Muscle layer of colon (tissue), 2 donors: ENCODE measurements at regions not wholly inside any gene's neighbourhood (a gene's known extent, or its start where the extent isn't known, plus 50 kb on each side); places are given as distances from the start of the nearest gene placed in this dataset.
"Not testable (repeated sequence)": the region's sequence is repeated elsewhere in the genome, so short reads cannot be mapped to it uniquely, and the experiment has no call there.

Experiments used
- H3K27ac ChIP-seq: one replicate; pipeline ENCODE4 v1.7.0; 2013; ENCODE audit warnings: low read depth, mild to moderate bottlenecking, low read length, moderate library complexity
- H3K27me3 ChIP-seq, 2 donors: one replicate each; pipeline ENCODE4 v1.7.0; 2013; ENCODE audit warnings: low read length in 2 of 2, mild to moderate bottlenecking in 2 of 2; ENCODE audit not compliant: insufficient read depth in 2 of 2, control insufficient read depth in 1 of 2
- H3K36me3 ChIP-seq: one replicate; pipeline ENCODE4 v1.7.0; 2013; ENCODE audit warnings: mild to moderate bottlenecking, low read length; ENCODE audit not compliant: insufficient read depth
- H3K4me1 ChIP-seq: one replicate; pipeline ENCODE4 v1.7.0; 2013; ENCODE audit warnings: mild to moderate bottlenecking, low read length; ENCODE audit not compliant: insufficient read depth
- H3K4me3 ChIP-seq, 2 donors: one replicate each; pipeline ENCODE4 v1.7.0; 2013; ENCODE audit warnings: low read length in 2 of 2, low read depth in 1 of 2, mild to moderate bottlenecking in 1 of 2, moderate library complexity in 1 of 2
- H3K9ac ChIP-seq: one replicate; pipeline ENCODE4 v1.7.0; 2013; ENCODE audit warnings: low read length
- H3K9me3 ChIP-seq: one replicate; pipeline ENCODE4 v1.7.0; 2013; ENCODE audit warnings: mild to moderate bottlenecking, low read length
- donor health status: abdominal sarcoma.
- donor health status: Adenocarcinoma of cecum.

DNA sequence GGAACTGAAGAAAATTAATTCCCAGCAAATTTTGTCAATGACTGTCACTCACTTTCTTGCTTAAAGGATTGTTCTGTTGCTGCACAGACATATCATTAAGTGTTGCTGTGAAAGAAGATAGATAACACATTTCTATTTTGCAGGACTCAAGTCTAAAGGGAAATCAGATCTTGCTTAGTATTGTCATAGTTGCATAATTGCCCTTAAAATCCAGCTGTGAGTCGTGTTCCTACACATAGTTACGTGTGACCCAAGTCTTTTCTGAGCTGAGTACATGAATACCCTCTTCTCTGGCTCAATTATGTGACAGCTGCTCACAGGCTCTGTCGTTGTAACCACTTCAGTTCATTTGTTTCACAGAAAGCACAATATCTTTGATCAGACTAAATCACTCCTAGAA is 390.8 kb downstream of the DTWD2 start:
- no peak overlapping the region for H3K9ac ChIP-seq
- no peak overlapping the region for H3K4me3 ChIP-seq
- H3K27ac ChIP-seq = no peak overlapping the region
- H3K27me3 ChIP-seq = no peaks in the 10 kb centered on the region
- no peaks in the 10 kb centered on the region for H3K9me3 ChIP-seq
- no peaks in the 10 kb centered on the region for H3K36me3 ChIP-seq
- H3K4me1 ChIP-seq = no peaks in the 10 kb centered on the region

DNA sequence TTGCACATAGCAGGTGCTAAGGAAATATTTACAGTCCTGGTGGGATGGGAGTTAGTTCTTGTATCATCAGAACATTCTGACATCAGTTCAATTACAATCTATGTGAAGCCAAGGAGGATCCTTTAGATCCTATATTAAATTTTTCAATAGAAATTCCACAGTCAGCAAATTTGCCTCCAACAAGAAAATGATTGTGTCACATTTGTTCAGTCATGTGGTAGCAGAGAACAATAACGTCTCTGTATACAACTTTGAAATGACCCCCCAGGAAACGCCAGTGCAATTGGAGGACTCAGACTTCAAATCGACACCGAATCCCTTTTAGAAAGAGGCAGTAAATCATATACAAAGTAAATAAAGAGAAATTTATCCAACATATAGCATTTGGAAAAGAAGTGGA is 392.1 kb downstream of the DTWD2 start:
- Histone ChIP-seq H3K27me3 (no peaks in the 10 kb centered on the region), H3K27ac (no peak overlapping the region), H3K4me1 (no peaks in the 10 kb centered on the region), H3K4me3 (no peak overlapping the region), H3K9me3 (no peaks in the 10 kb centered on the region), H3K36me3 (no peaks in the 10 kb centered on the region), H3K9ac (no peak overlapping the region)

GRCh38 chr5:118593003-118593328 is 395.4 kb downstream of the DTWD2 start:
- H3K9me3 ChIP-seq = no peaks in the 10 kb centered on the region
- H3K36me3 ChIP-seq = no peaks in the 10 kb centered on the region
- no peak overlapping the region for H3K9ac ChIP-seq
- no peak overlapping the region for H3K4me3 ChIP-seq
- H3K27ac ChIP-seq = no peak overlapping the region
- H3K27me3 ChIP-seq = no peaks in the 10 kb centered on the region
- no peaks in the 10 kb centered on the region for H3K4me1 ChIP-seq

DNA sequence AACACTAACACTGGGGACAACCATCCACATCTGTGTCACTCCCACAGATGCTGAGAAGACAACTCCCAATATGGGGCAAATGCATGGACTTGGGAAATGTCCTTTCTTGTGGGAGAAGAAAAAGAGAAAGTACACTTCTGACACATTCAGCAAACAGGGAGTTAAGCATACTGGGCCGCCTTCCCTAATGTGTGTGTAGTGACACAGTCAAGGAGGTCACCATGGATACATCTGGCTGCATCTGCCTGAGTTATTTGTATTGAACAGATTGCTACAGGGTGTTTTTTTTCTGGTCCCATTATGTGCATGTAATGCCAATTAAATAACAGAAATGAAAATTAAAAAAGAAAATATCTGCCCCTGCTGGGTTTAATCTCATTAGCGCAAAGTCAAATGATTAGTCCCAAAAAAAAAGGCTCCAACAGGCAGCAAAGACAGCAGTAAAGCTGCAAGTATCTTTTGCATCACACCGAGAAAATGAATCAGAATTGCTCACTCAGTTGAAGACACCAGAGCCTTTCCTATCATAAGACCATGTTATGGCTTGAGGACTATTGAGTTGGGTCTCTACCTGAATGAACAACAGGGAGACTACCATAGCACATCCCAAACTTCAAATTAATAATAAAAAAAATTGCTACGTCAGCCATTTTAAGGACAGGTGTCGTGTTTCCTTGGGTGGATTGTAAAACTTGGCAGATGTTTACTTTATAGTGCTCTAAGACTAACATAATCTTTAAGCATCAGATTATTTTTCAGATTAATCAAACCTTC is 395.9 kb downstream of the DTWD2 start:
- Histone ChIP-seq H3K9me3 (no peaks in the 10 kb centered on the region), H3K9ac (no peak overlapping the region), H3K27ac (no peak overlapping the region), H3K4me1 (no peaks in the 10 kb centered on the region), H3K36me3 (no peaks in the 10 kb centered on the region), H3K27me3 (no peaks in the 10 kb centered on the region), H3K4me3 (no peak overlapping the region)

- Histone ChIP-seq H3K4me1 (no peaks in the 10 kb centered on the region), H3K4me3 (no peak overlapping the region), H3K9me3 (no peaks in the 10 kb centered on the region), H3K36me3 (no peaks in the 10 kb centered on the region), H3K9ac (no peak overlapping the region), H3K27ac (no peak overlapping the region), H3K27me3 (no peaks in the 10 kb centered on the region)
Observed at GRCh38 chr5:118590806-118591205, 397.5 kb downstream of the DTWD2 start.

DNA sequence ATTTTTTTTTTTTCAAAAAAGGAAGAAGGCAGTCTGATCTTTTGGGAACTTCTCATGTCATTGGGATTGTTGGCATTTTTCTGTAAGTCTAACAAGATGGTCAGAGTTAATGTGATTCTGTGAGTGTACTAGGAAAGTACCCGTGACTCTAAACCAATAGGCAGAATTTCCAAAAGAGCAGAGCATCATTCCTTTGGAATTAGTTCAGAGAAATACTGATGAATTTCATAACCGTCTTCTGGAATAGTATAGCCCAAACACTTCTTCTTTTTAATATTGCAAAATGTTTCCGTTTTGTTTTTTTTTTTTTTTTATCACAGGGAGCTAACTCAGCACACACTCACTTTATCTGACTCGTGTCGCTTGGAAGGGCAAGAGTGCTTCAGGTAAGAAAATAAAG is 407.4 kb downstream of the DTWD2 start:
- no peak overlapping the region for H3K27ac ChIP-seq
- no peaks in the 10 kb centered on the region for H3K27me3 ChIP-seq
- no peak overlapping the region for H3K4me3 ChIP-seq
- H3K9ac ChIP-seq = no peak overlapping the region
- no peaks in the 10 kb centered on the region for H3K36me3 ChIP-seq
- no peaks in the 10 kb centered on the region for H3K4me1 ChIP-seq
- H3K9me3 ChIP-seq = no peaks in the 10 kb centered on the region

DNA sequence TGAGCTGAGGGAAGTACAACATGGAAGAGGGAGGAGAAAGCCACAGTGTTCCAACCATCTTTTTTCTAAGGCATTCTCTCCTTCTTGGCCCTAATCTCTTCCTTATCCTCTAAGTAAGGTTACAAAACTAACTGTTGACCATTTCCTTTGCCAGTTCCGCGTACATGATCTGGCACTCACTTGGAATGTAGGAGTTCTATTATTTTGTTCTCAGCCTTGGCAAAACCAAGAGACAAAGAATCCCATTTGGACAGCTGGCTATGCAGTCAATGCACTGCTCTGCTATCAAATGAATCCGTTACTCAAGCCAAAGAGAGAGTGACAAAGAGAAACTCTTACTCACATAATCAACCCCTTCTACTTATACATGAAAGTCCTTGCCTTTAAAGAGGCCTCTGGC is 410.3 kb downstream of the DTWD2 start:
- no peaks in the 10 kb centered on the region for H3K4me1 ChIP-seq
- H3K9ac ChIP-seq = no peak overlapping the region
- no peak overlapping the region for H3K27ac ChIP-seq
- no peaks in the 10 kb centered on the region for H3K27me3 ChIP-seq
- no peaks in the 10 kb centered on the region for H3K36me3 ChIP-seq
- no peaks in the 10 kb centered on the region for H3K9me3 ChIP-seq
- H3K4me3 ChIP-seq = no peak overlapping the region

DNA sequence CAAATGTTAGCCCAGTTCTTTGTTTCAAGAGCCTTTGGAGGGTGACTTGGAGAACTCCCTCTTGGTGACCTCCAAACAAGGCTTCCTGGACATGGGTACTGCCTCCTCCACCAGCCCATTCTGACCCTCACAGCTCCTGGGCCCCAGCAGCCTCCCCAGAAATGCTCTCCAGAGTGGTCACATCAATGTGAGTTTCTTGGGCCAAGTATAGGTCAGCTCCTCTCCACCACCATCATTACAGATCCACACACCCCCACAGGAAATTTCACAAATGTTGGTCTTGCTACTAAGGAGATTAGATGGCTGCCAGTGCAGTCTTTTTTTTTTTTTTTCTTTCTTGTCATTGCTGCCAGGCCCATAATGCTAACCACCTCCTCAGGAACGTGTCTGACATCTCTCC is 410.7 kb downstream of the DTWD2 start:
- H3K27ac ChIP-seq = no peak overlapping the region
- H3K9me3 ChIP-seq = no peaks in the 10 kb centered on the region
- no peaks in the 10 kb centered on the region for H3K27me3 ChIP-seq
- no peaks in the 10 kb centered on the region for H3K4me1 ChIP-seq
- H3K4me3 ChIP-seq = no peak overlapping the region
- no peaks in the 10 kb centered on the region for H3K36me3 ChIP-seq
- no peak overlapping the region for H3K9ac ChIP-seq

GRCh38 chr5:118570276-118570675 is 418.1 kb downstream of the DTWD2 start:
- H3K27ac ChIP-seq, H3K27me3 ChIP-seq, H3K9me3 ChIP-seq, H3K36me3 ChIP-seq, H3K4me1 ChIP-seq, H3K4me3 ChIP-seq, H3K9ac ChIP-seq: not testable (repeated sequence)

DNA sequence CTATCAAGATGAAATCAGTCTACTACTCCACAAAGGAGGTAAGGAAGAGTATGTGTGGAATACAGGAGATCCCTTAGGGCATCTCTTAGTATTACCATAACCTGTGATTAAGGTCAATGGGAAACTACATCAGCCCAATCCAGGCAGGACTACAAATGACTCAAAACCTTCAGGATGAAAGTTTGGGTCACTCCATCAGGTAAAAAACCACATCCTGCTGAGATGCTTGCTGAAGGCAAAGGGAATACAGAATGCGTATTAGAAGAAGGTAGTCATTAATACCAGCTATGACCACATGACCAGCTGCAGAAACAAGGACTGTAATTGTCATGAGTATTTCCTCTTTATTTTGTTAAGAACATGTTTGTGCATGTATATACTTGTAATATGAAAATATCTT is 418.8 kb downstream of the DTWD2 start:
- not testable (repeated sequence) for H3K36me3 ChIP-seq, H3K27me3 ChIP-seq, H3K9ac ChIP-seq

DNA sequence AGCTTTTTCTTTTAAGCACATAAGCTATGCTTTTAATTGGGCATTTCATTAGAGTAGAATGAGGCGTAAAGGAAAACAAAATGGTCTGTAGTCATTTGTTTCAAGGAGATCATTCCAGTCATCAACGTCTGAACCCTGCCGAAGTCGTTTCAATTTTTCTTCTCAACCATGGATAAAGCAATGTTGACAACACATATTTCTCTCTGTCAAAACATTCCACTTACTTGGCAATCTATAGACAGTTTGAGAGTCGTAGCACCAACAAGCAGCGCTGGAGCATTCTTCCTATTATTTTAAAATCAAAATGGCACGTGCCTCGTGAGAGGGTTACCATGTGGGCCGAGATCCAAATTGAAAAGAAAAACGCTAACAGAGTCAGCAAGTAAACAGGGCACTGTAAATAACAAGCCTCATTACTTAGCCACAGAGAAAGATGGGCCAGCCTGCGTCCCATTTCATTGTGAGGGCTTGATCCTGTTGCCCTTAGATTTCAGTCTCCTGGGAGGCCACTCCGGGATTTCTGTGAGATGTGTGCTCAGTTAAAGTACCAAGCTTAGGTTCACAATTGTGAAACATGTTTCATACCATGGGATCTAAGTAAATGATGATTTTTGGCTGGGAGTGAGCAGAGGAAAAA is 422.9 kb downstream of the DTWD2 start:
- H3K4me3 ChIP-seq = no peak overlapping the region
- H3K27ac ChIP-seq = no peak overlapping the region
- H3K27me3 ChIP-seq = no peaks in the 10 kb centered on the region
- H3K4me1 ChIP-seq = no peaks in the 10 kb centered on the region
- no peaks in the 10 kb centered on the region for H3K36me3 ChIP-seq
- no peak overlapping the region for H3K9ac ChIP-seq
- no peaks in the 10 kb centered on the region for H3K9me3 ChIP-seq

More for the DNA sequence above, 418.8 kb downstream of the DTWD2 start:
- not testable (repeated sequence) for H3K27ac ChIP-seq, H3K4me3 ChIP-seq, H3K4me1 ChIP-seq, H3K9me3 ChIP-seq

GRCh38 chr5:118561971-118562370 is 426.4 kb downstream of the DTWD2 start:
- Histone ChIP-seq H3K36me3 (no peaks in the 10 kb centered on the region), H3K4me1 (no peaks in the 10 kb centered on the region), H3K27ac (no peak overlapping the region), H3K9me3 (no peaks in the 10 kb centered on the region), H3K4me3 (no peak overlapping the region), H3K27me3 (no peaks in the 10 kb centered on the region), H3K9ac (no peak overlapping the region)
